AG09309 (cell line): ENCODE measurements at regions not wholly inside any gene's neighbourhood (a gene's known extent, or its start where the extent isn't known, plus 50 kb on each side); places are given as distances from the start of the nearest gene placed in this dataset.

Experiments used
- DNase-seq: peaks from one replicate; pipeline ENCODE4 v3.0.0-alpha.2; 2010; ENCODE audit warnings: low read depth
- H3K4me3 ChIP-seq: 2 replicates; pipeline ENCODE4 v1.5.1; 2011; ENCODE audit warnings: mild to moderate bottlenecking, low read depth, low read length, moderate library complexity; ENCODE audit not compliant: control insufficient read depth
- TF ChIP-seq, protein P1 (sequence below): IDR thresholded peaks from 2 replicates; pipeline ENCODE4 v1.5.1; 2011; ENCODE audit warnings: mild to moderate bottlenecking, low read depth, low read length, inconsistent platforms; ENCODE audit not compliant: insufficient read depth, control insufficient read depth; ENCODE audit errors: missing control alignments

DNA sequence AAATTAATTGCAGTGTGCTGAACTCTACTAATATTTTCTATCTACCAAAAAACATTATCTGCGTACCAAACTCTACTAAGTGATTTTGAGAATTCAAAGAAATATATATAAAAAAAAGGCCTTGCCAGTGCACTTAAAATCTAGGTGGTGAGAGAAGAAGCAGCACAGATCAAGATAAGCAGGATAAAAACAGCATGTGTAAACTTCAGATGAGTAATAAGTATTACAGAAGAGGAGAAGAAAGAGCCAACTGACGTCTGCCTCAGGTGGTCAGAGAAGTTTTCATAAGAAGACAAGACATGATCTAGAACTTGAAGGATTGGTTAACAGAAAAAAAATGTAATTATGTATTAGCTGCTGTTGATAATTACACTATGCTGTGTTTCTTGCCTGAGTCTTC is 166.4 kb downstream of the DUSP6 start:
- TF ChIP-seq, protein P1, sequence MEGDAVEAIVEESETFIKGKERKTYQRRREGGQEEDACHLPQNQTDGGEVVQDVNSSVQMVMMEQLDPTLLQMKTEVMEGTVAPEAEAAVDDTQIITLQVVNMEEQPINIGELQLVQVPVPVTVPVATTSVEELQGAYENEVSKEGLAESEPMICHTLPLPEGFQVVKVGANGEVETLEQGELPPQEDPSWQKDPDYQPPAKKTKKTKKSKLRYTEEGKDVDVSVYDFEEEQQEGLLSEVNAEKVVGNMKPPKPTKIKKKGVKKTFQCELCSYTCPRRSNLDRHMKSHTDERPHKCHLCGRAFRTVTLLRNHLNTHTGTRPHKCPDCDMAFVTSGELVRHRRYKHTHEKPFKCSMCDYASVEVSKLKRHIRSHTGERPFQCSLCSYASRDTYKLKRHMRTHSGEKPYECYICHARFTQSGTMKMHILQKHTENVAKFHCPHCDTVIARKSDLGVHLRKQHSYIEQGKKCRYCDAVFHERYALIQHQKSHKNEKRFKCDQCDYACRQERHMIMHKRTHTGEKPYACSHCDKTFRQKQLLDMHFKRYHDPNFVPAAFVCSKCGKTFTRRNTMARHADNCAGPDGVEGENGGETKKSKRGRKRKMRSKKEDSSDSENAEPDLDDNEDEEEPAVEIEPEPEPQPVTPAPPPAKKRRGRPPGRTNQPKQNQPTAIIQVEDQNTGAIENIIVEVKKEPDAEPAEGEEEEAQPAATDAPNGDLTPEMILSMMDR, result no peak
- no peak for DNase-seq
- no peak overlapping the region for H3K4me3 ChIP-seq

DNA sequence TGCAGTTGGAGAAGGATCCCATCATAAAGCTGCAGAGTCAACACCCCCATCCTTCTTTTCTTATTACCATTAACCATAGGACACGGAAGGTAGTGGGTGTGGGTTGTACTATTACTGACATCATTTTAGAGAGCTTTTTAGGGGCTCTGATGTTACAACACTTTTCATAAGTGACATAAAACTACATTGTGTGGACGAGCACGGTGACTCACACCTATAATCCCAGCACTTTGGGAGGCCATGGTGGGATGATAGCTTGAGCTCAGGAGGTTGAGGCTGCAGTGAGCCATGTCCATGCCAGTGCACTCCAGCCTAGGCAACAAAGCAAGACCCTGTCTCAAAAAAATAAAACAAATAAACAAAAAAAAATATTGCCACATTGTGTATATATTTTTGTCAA is 167.1 kb downstream of the DUSP6 start:
- TF ChIP-seq, protein P1, result no peak
- no peak for DNase-seq
- no peak overlapping the region for H3K4me3 ChIP-seq

DNA sequence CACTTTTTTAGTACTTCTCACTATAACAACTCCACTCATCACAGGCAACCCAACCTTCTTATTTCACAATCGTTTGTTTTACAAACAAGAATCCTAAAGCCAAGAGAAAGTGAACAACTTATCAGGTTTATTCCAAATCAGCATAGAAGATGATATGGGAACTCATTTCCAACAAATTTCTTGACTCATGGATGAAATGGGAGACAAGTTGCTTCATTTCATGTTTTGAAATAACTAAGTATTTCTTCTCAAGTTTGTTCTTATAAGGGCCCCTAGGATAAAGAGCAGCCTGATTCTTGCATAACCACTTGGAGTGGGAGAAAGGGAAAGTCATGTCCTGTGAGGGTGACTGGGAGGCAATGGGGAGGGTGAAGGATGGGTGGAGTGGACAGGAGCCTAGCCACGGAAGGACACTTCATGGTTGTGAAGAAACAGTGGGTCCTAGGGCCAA is 168.3 kb downstream of the DUSP6 start:
- DNase-seq, result peak; percentile 61
- TF ChIP-seq, protein P1, result no peak
- no peak overlapping the region for H3K4me3 ChIP-seq

DNA sequence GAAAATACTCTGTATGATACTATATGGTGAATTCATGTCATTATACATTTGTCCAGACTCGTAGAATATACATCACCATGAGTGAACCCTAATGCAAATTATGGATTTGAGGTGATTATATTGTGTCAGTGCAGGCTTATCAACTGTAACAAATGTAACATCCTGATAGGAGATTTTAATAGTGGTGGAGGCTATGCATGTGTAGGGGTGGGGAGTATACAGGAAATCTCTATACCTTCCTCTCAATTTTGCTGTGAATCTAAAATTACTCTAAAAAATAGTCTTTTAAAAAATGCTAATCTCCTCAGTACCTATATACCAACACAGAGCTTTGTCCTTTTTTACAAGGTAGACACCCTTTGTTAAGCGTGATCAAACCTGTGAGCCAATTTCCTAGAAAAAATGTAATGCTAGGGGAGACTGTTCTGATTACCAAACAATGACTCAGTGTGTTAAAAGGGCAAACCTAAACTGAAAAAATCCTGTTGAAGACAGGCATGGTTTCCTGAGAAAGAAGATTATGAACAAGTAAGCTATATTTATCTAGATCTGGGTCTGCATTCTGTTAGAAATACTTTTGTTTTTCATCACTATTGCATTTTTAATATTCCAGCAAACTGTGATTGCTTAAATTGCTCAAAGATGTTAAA is 170.9 kb downstream of the DUSP6 start:
- no peak for DNase-seq
- H3K4me3 ChIP-seq, result no peak overlapping the region
- TF ChIP-seq, protein P1, result no peak

DNA sequence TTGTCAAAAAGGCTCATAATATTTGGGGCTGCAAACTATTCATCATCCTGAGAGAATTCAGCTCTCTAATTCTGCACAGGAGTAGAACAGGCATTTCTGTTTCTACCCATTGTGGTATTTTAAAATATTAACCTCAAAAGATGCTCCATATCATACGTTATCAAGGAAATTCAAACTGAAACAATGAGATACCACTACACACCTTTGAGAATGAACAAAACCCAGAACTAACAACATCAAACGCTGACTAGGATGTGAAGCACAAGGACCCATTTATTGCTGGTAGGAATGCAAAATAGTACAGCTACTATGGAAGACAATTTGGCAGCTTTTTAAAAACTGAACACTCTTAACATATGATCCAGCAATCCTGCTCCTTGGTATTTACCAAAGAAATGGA is 171.8 kb downstream of the DUSP6 start:
- TF ChIP-seq, protein P1, result no peak
- H3K4me3 ChIP-seq, result no peak overlapping the region
- DNase-seq, result no peak

DNA sequence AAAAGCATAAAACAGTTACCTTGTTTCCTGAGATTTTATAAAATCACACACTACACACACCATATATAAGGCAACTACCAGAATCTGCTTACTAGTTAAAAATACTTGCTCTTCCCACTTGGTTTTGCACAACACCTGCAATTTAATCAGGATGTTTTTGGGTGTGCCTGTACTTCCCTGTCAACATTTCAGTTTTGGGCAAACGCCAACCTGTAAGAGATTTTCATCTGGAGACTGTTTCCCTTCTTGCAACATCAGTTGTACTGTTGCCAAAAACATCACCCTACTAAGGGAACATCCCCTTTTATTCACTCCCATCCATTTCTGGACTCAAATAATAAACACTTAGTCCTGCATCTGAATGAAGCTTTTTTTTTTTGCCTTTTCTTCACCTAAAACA is 172.3 kb downstream of the DUSP6 start:
- TF ChIP-seq, protein P1, result no peak
- peak; percentile 83 for DNase-seq
- no peak overlapping the region for H3K4me3 ChIP-seq
